ENCODE measurements at regions not wholly inside any gene's neighbourhood (a gene's known extent, or its start where the extent isn't known, plus 50 kb on each side); places are given as distances from the start of the nearest gene placed in this dataset.

DNA sequence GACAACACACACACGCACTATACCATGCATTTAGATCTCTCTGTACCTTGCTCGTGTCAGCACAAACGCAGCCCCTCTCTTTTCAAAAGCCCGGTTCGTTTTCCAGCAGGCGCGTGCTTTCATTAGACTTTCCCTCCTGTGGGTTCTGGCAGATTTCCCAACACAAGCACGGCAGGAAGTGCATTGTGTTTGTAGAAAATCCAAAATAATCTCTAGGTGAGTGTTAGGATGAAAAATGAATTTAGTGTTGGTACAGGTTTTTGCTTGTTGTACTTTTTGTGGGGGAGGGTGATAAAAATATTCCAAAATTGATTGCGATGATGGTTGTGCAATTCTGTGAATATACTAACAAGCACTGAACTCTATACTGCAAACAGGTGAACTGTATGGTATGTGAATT, 54.1 kb upstream of the POFUT2 start:
- no peak overlapping the region for H3K27ac ChIP-seq
- H3K4me1 ChIP-seq (replicated peaks in 1 of 2), result no peaks in the 10 kb centered on the region
- intact Hi-C loops (cut with DNase I), result no loop called here

DNA sequence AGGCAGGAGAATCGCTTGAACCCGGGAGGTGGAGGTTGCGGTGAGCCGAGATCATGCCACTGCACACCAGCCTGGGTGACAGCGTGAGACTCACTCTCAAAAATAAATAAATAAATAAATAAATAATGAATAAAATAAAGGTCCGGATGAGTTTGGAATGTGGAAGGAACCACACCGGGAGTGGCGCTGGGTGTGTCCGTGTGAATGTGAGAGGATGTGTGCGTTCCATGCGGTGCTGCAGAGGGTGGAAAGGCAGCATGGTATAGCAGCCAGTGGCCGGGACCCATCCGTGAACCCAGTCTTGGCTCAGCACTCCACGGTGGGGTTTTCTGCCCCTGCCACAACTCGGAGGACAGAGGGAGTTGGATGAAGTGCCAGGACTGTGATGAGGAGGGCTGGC, 56.2 kb upstream of the POFUT2 start:
- no peak for DNase-seq
- TF ChIP-seq, protein P1, sequence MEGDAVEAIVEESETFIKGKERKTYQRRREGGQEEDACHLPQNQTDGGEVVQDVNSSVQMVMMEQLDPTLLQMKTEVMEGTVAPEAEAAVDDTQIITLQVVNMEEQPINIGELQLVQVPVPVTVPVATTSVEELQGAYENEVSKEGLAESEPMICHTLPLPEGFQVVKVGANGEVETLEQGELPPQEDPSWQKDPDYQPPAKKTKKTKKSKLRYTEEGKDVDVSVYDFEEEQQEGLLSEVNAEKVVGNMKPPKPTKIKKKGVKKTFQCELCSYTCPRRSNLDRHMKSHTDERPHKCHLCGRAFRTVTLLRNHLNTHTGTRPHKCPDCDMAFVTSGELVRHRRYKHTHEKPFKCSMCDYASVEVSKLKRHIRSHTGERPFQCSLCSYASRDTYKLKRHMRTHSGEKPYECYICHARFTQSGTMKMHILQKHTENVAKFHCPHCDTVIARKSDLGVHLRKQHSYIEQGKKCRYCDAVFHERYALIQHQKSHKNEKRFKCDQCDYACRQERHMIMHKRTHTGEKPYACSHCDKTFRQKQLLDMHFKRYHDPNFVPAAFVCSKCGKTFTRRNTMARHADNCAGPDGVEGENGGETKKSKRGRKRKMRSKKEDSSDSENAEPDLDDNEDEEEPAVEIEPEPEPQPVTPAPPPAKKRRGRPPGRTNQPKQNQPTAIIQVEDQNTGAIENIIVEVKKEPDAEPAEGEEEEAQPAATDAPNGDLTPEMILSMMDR (IDR thresholded peaks at IDR 0.05), result no peak
- no peak for TF ChIP-seq POLR2A (IDR thresholded peaks at IDR 0.05)
- 87 to 95% (median 91%) methylated on average over 13 to 15 of the region's 15 CpGs for WGBS, 4 donors
- H3K9me3 ChIP-seq (replicated peaks in 1 of 3), result no peaks in the 10 kb centered on the region
- H3K36me3 ChIP-seq (replicated peaks in 1 of 2), result no peaks in the 10 kb centered on the region
- no peak overlapping the region for H3K27ac ChIP-seq
- intact Hi-C loops (cut with DNase I), result no loop called here
- no peaks in the 10 kb centered on the region for H3K27me3 ChIP-seq
- peaks cover 0 to 4% of the 10 kb centered on the region in 2 donors for H3K4me1 ChIP-seq (replicated peaks in 1 of 2)
- H3K4me3 ChIP-seq, result no peak overlapping the region

More for the DNA sequence above, 54.1 kb upstream of the POFUT2 start:
- H3K9me3 ChIP-seq (replicated peaks in 1 of 3), result no peaks in the 10 kb centered on the region
- no peaks in the 10 kb centered on the region for H3K36me3 ChIP-seq (replicated peaks in 1 of 2)
- H3K27me3 ChIP-seq, result no peaks in the 10 kb centered on the region
- 55 to 66% (median 59%) methylated on average over 9 of the region's 9 CpGs for WGBS, 4 donors
- DNase-seq, result no peak
- H3K4me3 ChIP-seq, result no peak overlapping the region
- TF ChIP-seq, protein P1 (IDR thresholded peaks at IDR 0.05), result no peak
- TF ChIP-seq POLR2A (IDR thresholded peaks at IDR 0.05), result no peak

DNA sequence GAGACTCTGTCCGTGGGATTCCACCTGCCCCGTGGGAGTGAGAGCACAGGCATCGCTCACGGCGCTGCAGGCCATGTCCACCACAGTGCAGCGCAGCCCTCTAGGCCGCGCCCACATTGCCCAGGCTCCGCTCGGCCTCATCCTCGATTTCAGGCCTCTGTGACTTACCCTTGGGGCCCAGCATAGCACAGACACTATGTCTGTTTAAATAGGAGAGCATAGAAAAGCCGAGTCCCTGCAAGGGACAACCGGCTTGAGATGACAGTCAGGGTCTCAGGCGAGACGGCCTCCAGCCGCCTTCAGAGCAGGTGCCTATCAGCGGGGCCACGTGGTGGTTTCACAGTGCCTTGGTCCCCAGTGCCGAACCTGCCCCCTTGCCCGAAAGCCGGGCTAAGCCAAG, 56.9 kb upstream of the POFUT2 start:
- no peak overlapping the region for H3K4me3 ChIP-seq
- no peak for TF ChIP-seq POLR2A (IDR thresholded peaks at IDR 0.05)
- TF ChIP-seq, protein P1 (IDR thresholded peaks at IDR 0.05), result no peak
- intact Hi-C loops (cut with DNase I), result no loop called here
- H3K9me3 ChIP-seq (replicated peaks in 1 of 3), result no peaks in the 10 kb centered on the region
- no peaks in the 10 kb centered on the region for H3K27me3 ChIP-seq
- WGBS, 4 donors, result 86 to 92% (median 89%) methylated on average over 12 to 21 of the region's 21 CpGs
- no peak for DNase-seq
- H3K27ac ChIP-seq, result no peak overlapping the region
- no peaks in the 10 kb centered on the region for H3K36me3 ChIP-seq (replicated peaks in 1 of 2)
- peaks cover 0 to 11% of the 10 kb centered on the region in 2 donors for H3K4me1 ChIP-seq (replicated peaks in 1 of 2)

DNA sequence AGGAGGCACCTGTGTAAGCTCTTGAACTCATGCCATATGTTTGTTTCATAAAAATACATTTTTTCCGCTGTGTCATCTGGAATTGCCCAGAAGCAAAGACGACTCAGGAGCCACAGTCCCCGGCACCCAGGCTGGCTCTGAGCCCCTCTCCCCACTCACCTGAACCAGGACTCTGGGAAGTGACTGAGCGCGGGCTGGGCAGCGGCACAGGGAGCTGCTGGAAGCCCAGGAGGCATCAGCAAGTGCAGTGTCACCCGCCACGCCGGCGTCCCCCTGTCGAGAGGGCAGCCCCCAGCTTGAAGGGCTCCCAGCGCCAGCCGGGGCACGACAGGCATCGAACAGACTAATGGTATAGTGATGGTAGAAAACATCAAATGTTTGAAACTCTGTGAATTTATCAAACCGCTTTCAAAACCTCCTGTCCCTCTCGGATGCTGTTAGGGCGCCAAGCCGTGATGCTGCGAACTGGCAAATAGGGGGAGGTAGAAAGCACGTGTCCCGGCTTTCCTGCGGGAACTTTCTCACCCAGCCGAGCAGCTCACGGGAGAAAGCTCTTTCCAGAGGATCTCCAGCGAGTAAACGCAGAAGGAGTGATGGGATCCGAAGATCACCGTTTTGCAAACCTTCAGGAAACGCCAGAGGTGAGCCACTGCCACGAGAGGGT, 57.8 kb upstream of the COL18A1 start:
- Histone ChIP-seq H3K4me3 (no peak overlapping the region), H3K27me3 (no peaks in the 10 kb centered on the region), H3K9me3 (replicated peaks in 1 of 3) (no peaks in the 10 kb centered on the region), H3K4me1 (replicated peaks in 1 of 2) (peaks cover 0 to 20% of the 10 kb centered on the region in 2 donors), H3K36me3 (replicated peaks in 1 of 2) (no peaks in the 10 kb centered on the region), H3K27ac (peak overlapping the region in 2 of 5 donors; percentile 84 to 89)
- 72 to 78% (median 73%) methylated on average over 27 to 31 of the region's 31 CpGs for WGBS, 4 donors
- intact Hi-C loops (cut with DNase I), result no loop called here
- DNase-seq, result no peak
- TF ChIP-seq, protein P1 (IDR thresholded peaks at IDR 0.05), result no peak

Data from adrenal gland (tissue), 9 donors.